Thyroid gland (tissue), 4 donors: ENCODE measurements at regions not wholly inside any gene's neighbourhood (a gene's known extent, or its start where the extent isn't known, plus 50 kb on each side); places are given as distances from the start of the nearest gene placed in this dataset.
"Not testable (repeated sequence)": the region's sequence is repeated elsewhere in the genome, so short reads cannot be mapped to it uniquely, and the experiment has no call there.

Experiments
- POLR2A ChIP-seq, 2 donors: fragments of 450-650 bp; IDR thresholded peaks; one replicate each; pipeline ENCODE4 v1.6.1; 2017; ENCODE audit warnings: antibody characterized with exemption in 2 of 2, mild to moderate bottlenecking in 2 of 2, moderate library complexity in 1 of 2
- TF ChIP-seq, protein P1 (sequence below), 6 experiments: fragments of 200-600 bp in 3 of 6; fragments of 450-650 bp in 3 of 6; sonication (generic) in 3 of 6; IDR thresholded peaks; one replicate each; pipeline ENCODE4 v1.5.1; 2016 to 2019; ENCODE audit warnings: antibody characterized with exemption in 6 of 6, mild to moderate bottlenecking in 2 of 6, inconsistent platforms in 1 of 6, moderate library complexity in 1 of 6

DNA sequence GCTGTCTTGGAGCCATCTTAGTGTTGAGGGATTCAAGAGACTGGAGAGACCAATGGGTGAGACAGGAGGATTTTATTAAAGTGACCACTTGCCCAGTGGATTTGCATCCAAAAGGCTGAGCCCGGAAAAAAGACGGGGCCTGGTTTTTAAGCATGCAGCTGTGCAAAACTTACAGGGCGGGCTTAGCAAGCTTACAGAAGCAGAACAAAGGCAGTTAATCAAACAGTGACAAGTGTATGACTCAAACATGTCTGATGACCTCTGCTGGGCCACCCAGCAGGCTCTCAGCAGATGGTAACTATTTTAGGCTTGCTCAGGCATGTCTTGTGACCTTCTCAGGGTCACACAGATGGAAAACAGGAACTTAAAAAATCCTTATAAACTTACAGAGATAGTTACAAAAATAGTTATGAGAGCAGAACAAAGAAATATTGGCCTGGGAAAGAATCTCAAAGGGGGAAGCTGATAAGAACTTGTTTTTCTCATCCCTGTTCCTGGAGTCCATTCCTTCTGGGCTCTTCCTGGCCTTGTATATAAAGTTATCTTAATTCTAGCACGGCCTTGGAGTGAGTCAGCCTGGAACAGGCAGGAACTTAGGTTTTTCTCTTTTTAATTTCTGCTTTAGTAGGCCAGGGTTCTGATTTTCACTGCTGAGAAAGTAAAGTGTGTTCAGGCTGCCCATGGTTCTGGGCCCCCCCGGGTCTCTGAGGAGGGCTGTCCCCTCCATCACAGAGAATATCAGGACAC lies 141.3 kb downstream of the CCDC74A start:
- TF ChIP-seq, protein P1, sequence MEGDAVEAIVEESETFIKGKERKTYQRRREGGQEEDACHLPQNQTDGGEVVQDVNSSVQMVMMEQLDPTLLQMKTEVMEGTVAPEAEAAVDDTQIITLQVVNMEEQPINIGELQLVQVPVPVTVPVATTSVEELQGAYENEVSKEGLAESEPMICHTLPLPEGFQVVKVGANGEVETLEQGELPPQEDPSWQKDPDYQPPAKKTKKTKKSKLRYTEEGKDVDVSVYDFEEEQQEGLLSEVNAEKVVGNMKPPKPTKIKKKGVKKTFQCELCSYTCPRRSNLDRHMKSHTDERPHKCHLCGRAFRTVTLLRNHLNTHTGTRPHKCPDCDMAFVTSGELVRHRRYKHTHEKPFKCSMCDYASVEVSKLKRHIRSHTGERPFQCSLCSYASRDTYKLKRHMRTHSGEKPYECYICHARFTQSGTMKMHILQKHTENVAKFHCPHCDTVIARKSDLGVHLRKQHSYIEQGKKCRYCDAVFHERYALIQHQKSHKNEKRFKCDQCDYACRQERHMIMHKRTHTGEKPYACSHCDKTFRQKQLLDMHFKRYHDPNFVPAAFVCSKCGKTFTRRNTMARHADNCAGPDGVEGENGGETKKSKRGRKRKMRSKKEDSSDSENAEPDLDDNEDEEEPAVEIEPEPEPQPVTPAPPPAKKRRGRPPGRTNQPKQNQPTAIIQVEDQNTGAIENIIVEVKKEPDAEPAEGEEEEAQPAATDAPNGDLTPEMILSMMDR (IDR thresholded peaks at IDR 0.05): not testable (repeated sequence)
- TF ChIP-seq POLR2A (IDR thresholded peaks at IDR 0.05): not testable (repeated sequence)
